Tibial nerve (tissue), 4 donors: ENCODE measurements at regions not wholly inside any gene's neighbourhood (a gene's known extent, or its start where the extent isn't known, plus 50 kb on each side); places are given as distances from the start of the nearest gene placed in this dataset.

ENCODE experiments used
- CTCF ChIP-seq, 5 experiments: fragments of 200-600 bp in 3 of 5; fragments of 450-650 bp in 2 of 5; sonication (generic) in 3 of 5; IDR thresholded peaks; one replicate each; pipeline ENCODE4 v1.5.1; 2016 to 2019; ENCODE audit warnings: antibody characterized with exemption in 5 of 5, mild to moderate bottlenecking in 3 of 5, moderate library complexity in 2 of 5
- EP300 ChIP-seq, 2 donors: sonication (generic); formaldehyde crosslinking; IDR thresholded peaks; one replicate each; pipeline ENCODE4 v1.6.1; 2017; ENCODE audit warnings: antibody characterized with exemption in 2 of 2, mild to moderate bottlenecking in 1 of 2
- POLR2A ChIP-seq, 2 donors: fragments of 450-650 bp; IDR thresholded peaks; one replicate each; pipeline ENCODE4 v1.6.1; 2017; ENCODE audit warnings: antibody characterized with exemption in 2 of 2, mild to moderate bottlenecking in 2 of 2, moderate library complexity in 2 of 2

DNA sequence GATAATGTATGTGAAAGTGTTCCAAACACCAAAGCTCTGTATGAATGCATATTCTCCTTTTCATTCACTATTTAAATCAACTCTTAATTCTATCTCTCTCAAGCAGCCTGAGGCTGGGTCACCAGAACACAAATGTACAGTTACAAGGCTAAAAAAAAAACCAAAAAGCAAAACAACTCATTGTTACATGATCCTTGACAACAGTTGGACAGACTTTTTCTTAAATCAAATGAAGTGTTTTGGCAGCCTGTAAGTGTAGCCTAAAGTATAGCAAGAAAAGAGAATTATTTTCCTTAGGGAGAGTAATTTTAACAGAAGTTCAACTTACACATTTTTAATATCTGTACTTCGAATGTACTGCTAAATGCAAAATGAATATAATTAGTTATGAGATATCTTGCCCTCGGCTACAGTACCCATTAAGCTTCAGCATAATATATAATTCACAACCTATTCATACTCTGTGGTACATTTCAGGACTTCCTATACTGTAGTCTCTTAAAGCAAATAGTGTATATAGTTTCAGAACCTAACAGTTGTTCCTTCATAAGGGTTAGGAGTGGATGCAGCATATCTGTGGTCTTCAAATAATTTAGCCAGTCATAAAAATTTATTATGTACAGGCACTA lies 214.0 kb upstream of the BTG1 start:
- TF ChIP-seq CTCF (IDR thresholded peaks at IDR 0.05) (no peak), EP300 (IDR thresholded peaks at IDR 0.05) (no peak), POLR2A (IDR thresholded peaks at IDR 0.05) (no peak)
